Stimulated activated CD4-positive, alpha-beta T cell treated with anti-CD3 and anti-CD28 coated beads, Interleukin-1b, Interleukin-23, amount 100 ng/mL, for 48 hours (primary cell): ENCODE measurements at regions not wholly inside any gene's neighbourhood (a gene's known extent, or its start where the extent isn't known, plus 50 kb on each side); places are given as distances from the start of the nearest gene placed in this dataset.
"Not testable (repeated sequence)": the region's sequence is repeated elsewhere in the genome, so short reads cannot be mapped to it uniquely, and the experiment has no call there.

Source experiments
- DNase-seq: peaks from one replicate; pipeline ENCODE4 v3.0.0-alpha.2; 2020

- no peak for DNase-seq
Measured at GRCh38 chr2:17057109-17058017, 391.7 kb upstream of the CYRIA start.

DNA sequence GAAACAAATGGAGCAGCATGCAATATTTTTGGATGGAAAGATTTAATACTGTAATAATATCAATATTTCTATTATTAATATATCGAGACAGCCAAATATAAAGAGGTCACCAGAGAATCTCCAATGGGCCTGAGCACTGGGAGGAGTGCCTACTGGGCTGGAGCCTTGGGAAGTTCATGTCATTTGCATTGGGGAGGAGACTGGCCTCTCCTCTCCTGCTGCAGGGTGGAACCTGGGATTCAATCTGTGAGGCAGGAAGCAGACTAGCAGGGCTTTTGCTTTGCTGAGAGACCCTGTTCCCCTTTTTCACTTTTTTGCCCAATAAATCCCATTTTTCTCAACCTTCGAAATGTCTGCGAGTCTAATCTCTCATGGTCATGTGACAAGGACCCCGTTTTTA lies 390.6 kb upstream of the CYRIA start:
- no peak for DNase-seq

GRCh38 chr2:17052001-17052400 lies 386.4 kb upstream of the CYRIA start:
- no peak for DNase-seq

DNA sequence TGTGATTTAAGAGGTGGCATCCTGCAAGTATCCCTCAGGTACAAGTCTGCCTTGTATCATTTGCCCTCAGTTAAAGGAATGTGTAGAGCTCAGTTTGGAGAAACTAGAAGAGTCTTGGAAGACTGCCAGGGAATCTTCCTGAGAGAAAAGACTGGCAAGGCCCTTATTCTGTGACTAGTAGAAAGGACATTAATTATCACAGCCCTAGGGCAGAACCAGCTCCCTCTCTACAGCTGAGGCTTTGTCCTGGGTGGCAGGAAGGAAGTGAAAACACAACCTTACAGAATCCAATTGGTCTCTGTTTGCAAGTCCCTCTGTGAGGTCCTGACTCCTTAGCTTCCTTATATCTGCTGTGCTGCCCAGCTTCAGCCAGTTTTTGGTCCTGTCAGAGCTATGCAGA lies 385.9 kb upstream of the CYRIA start:
- no peak for DNase-seq

DNA sequence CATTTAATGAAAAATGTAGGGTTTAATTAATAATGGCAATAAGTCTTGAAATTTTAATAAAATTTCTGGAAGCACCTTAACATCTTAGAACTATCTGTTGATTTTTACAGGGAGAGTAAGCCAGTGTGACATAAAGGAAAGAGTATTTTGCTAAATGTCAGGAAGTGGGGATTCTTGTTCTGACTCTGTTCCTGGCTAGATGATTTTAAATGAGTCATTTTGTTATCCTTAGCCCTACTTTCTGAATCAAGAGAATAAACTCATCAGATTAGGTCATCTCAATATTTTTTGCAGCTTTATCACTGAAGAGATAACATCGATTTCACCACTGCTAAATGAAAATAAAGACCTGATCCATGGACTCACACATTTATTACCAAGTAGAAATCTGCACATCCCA lies 377.5 kb upstream of the CYRIA start:
- DNase-seq: no peak

GRCh38 chr2:17036361-17036760 lies 370.7 kb upstream of the CYRIA start:
- no peak for DNase-seq

- DNase-seq: no peak
Measured at GRCh38 chr2:17035010-17035409, 369.4 kb upstream of the CYRIA start.

DNA sequence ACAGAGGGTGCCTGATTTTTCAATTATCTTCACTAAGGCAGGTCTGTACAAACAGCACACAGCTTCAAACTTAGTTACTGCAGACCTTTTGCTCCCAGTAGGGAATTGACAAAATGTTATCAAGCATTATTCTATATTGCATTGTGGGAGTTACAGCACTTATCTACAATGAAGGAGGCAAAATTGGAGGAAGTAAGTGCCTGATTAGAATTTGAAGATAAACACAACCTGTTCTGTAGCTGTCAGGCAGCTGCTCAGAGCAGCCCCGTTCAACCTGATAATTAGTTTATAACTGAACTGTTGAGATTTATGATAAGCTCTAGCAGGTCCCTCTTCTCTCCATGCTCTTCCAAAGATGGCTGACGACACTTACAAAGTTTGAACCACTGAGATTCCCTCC lies 364.4 kb upstream of the CYRIA start:
- DNase-seq: no peak

DNA sequence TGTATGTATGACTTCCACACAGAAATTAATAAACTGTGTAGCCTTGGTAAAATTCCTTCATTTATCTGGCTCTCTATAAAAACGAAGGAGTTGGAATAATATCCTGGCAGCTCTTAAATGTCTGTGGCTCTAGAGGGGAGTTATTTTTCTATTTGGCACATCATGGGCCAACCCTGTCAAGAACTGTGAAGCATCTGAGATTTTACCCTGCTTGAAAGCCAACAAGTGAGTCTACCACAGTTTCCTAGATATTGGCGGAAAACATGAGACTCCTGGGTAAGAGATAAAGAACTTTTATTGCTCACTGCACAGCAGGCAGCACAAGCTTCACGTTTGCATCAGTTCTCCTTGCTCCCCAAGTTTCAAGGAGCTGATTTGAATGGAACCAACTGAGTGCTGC lies 346.7 kb upstream of the CYRIA start:
- DNase-seq: no peak

GRCh38 chr2:17010104-17010503 lies 344.5 kb upstream of the CYRIA start:
- DNase-seq: no peak

GRCh38 chr2:17000184-17000482 lies 334.5 kb upstream of the CYRIA start:
- no peak for DNase-seq

DNA sequence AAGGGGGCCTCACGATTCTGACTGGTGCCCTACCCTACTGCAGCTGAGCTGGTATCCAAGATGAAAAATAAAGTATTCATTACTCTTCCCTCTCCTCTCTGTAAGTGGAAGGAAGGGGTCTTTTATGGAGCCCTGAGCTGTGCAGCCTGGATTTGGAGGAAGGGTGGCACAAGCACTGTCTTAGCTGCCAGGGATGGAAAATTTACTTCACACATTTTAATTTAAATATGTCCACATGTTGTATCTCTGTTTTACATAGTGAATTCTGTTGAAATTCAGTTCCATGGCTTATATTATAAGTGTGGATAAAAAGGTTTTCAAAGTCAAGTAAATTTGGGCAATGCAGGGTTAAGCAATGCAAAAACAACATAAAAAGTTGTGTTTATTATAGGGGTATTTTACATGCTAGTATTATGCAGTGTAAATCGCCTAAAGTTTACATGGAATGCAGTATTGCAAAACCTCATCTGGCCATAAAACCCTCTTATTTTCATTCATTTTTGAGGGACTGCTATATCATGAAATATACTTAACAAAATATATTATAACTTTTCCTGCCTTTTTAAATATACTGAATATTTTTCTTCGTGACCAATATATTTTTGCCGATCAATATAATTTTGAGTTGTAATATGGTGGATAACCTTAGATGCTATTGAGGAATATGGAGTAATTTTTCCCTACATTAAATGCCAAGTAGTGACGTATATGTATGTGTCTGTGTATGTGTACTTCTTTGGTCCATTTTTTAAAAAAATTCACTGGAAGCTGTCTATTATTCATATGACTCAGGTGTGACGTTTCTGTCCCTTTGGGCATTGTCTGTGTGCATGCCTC lies 333.9 kb upstream of the CYRIA start:
- DNase-seq: no peak

DNA sequence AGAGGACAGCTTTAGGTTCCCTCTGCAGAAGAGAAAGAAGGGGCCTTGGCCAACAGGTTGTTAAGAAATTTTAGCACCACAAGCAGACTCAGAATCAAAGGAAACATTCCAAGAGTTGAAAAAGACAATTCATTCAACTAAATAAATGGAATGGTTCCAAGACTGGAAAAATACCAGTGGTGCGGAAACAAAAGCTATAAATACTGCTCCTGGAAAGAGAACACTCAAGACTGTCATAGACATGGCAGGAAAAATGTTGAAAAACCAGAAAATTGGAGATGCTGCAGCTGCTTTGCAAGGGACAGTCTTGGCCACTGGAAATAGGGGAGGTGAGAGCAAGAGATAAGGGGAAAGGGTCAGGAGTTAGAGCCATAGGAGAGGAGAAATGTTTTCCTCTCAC lies 312.7 kb upstream of the CYRIA start:
- DNase-seq: no peak

DNA sequence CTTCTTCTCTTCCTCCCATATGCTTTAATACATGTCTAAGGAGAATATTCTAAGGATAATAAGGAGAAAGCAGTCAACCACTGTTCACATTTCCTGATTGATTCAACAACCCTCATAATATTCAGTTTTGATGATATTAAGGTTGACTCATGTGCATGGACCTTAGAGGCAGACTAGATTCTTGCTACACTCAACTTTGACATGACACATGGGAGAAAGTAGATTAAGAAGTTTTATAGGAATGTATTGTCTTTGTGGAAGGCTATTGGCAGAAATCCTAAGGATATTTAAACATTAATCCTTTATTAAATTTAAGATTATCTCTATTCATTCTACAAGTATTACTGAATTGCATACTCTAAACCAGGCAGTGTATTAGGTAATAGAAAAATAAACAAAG lies 309.1 kb upstream of the CYRIA start:
- no peak for DNase-seq

DNA sequence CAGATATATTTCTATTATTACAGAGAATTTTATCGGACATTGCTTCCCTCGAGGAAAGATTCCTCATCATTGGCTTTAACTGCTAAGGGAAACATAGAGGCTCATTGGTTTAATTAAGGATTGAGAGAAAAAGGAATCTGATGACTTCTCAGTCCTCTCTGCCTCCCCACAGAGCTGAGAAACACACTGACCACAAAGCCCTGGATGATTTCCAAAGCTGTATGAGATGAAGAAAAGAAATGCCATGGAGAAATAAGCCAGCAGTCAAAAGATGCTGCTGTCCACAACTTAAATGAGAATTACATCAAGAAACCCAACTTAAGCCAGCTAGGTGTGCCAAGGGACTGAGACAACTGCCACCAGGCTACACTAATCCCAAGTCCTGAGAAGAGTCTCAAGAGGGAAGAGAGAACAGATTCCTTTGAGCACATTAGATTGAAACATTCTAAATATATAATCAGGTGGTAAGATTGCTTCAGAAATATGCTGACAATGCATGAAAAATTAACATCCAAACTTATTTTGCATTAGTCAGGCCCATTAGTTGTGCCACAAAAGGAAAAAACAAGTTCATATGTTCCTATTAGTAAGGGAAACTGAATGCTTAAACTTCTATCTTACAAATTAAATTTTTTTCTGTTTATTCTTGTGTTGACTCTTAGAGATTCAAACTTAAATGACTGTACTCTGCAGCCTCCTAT lies 308.1 kb upstream of the CYRIA start:
- no peak for DNase-seq

GRCh38 chr2:16972276-16972675 lies 306.6 kb upstream of the CYRIA start:
- no peak for DNase-seq

- DNase-seq: no peak
Measured at GRCh38 chr2:16971722-16972234, 306.1 kb upstream of the CYRIA start.

GRCh38 chr2:16970948-16971347 lies 305.3 kb upstream of the CYRIA start:
- not testable (repeated sequence) for DNase-seq

DNA sequence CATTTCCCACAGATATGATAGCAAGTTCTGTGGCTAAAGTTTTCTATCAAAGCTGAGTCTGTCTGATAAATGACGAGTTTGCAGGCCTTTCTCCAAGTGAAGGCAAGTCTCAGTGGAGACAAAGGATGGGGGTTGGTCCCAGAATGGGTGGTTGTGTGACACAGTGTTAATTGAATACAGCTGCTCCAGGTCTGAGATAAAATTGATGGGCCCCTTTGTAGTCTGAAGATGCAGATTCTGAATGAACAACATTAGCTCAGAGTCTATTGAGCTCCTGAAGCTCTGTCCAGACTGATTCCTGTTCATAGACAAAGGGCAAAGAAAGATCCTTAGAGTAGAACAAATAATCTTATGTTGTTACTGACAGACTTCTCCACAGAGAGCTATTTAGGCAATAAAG lies 296.9 kb upstream of the CYRIA start:
- no peak for DNase-seq

DNA sequence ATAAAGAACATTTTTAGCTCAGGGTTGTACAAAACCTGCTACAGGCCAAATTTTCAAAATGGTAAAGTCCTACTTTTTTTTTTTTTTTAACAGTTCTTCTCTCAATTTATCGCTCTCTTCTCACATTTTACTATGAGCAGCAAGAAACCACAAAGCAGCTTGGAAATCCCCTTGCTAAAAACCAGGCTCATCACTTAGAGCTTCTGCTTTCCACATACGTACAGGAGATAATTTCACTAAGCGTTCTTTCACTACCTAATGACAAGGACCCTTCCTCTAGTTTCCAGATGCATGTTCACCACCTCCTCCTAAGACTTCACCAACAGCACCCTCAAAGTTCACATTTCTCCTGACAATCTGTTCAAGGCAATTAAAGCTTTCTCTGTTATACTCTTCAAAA lies 294.9 kb upstream of the CYRIA start:
- DNase-seq: no peak

- DNase-seq: no peak
Measured at GRCh38 chr2:16958266-16958665, 292.6 kb upstream of the CYRIA start.

GRCh38 chr2:16952805-16953204 lies 287.2 kb upstream of the CYRIA start:
- DNase-seq: no peak

DNA sequence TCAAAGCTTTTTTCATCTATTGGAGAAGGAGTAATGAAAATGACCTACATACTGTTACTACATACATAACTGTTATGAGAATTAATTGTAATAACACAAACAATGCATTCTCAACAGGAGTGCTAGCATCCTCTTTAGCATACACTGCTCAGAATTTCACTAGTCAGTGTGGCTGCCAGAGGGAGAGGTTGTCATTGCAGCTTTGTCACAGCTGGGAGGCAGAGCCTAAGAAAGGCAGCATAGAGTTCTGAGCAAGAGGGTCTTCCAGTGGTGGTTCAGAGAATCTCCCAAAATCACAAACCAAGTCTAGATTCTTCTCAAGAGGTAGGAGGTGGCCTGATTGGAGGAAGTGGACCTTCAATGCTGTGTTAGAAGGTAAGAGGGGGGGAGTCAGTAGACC lies 286.7 kb upstream of the CYRIA start:
- DNase-seq: no peak

GRCh38 chr2:16950436-16950835 lies 284.8 kb upstream of the CYRIA start:
- DNase-seq: no peak
